Panc1 (cell line): ENCODE measurements at regions not wholly inside any gene's neighbourhood (a gene's known extent, or its start where the extent isn't known, plus 50 kb on each side); places are given as distances from the start of the nearest gene placed in this dataset.

Experiments
- ATAC-seq: fragments of 200-7000 bp; cut with Tn5 transposase; 2 replicates; pipeline ENCODE4 v1.9.1; 2020; ENCODE audit warnings: mild to moderate bottlenecking, moderate library complexity
- BruUV-seq: library from RNA; stranded (reverse); fragments of 400-500 nt; replicated peaks from 2 replicates; lab custom pipeline; 2021; lab: Mats Ljungman, UMichigan
- CTCF ChIA-PET: fragments of 300-600 bp; sonication (Branson Sonifier 250); formaldehyde crosslinking; loops from one replicate; lab custom pipeline; 2022; ENCODE audit warnings: antibody characterized with exemption; lab: Charles Lee
- POLR2A ChIA-PET: fragments of 300-600 bp; sonication (Branson Sonifier 250); formaldehyde crosslinking; loops from one replicate; lab custom pipeline; 2022; ENCODE audit warnings: antibody characterized with exemption; lab: Charles Lee
- DNase-seq: peaks from one replicate; pipeline ENCODE4 v3.0.0-alpha.2; 2010; ENCODE audit warnings: low read depth, low spot score
- H3K27ac ChIP-seq: 2 replicates; pipeline ENCODE4 v1.5.1; 2011; ENCODE audit warnings: mild to moderate bottlenecking, low read length, inconsistent platforms
- H3K27me3 ChIP-seq: fragments of 200-500 bp; sonication (Bioruptor generic); 2 replicates; pipeline ENCODE4 v1.6.0; 2014; ENCODE audit warnings: low read length, inconsistent platforms; ENCODE audit not compliant: control insufficient read depth, insufficient read depth
- H3K36me3 ChIP-seq: fragments of 200-500 bp; sonication (Bioruptor generic); 2 replicates; pipeline ENCODE4 v1.5.1; 2014; ENCODE audit warnings: inconsistent platforms, mild to moderate bottlenecking, low read length, moderate library complexity; ENCODE audit not compliant: control insufficient read depth, insufficient read depth
- H3K4me1 ChIP-seq: 2 replicates; pipeline ENCODE4 v1.5.1; 2011; ENCODE audit warnings: inconsistent platforms, mild to moderate bottlenecking, low read length, moderate library complexity; ENCODE audit not compliant: control insufficient read depth, insufficient read depth
- H3K4me3 ChIP-seq, 2 experiments: 2 replicates each; pipeline ENCODE4 v1.5.1; 2011 to 2012; ENCODE audit warnings: low read depth in 2 of 2, low read length in 2 of 2, mild to moderate bottlenecking in 2 of 2, inconsistent platforms in 1 of 2, moderate library complexity in 1 of 2
- H3K9me3 ChIP-seq: fragments of 200-500 bp; sonication (Bioruptor generic); 2 replicates; pipeline ENCODE4 v1.5.1; 2014; ENCODE audit warnings: low read depth, mild to moderate bottlenecking, inconsistent platforms, low read length, moderate library complexity; ENCODE audit not compliant: control insufficient read depth, insufficient read depth
- CTCF ChIP-seq: fragments of 450-650 bp; IDR thresholded peaks from 2 replicates; pipeline ENCODE4 v1.5.1; 2017; ENCODE audit warnings: mild to moderate bottlenecking
- POLR2AphosphoS5 ChIP-seq: IDR thresholded peaks from 2 replicates; pipeline ENCODE4 v1.6.1; 2012; ENCODE audit warnings: mild to moderate bottlenecking, low read depth, low read length, moderate library complexity
- REST ChIP-seq, 2 experiments: IDR thresholded peaks; 2 replicates each; pipeline ENCODE4 v1.6.1; 2011 to 2012; ENCODE audit warnings: low read depth in 2 of 2, control low read depth in 1 of 2, low read length in 1 of 2, mild to moderate bottlenecking in 1 of 2, moderate library complexity in 1 of 2; ENCODE audit not compliant: insufficient read depth in 1 of 2
- SIN3A ChIP-seq: IDR thresholded peaks from 2 replicates; pipeline ENCODE4 v1.6.1; 2012; ENCODE audit warnings: low read depth, mild to moderate bottlenecking, low read length, moderate library complexity, borderline replicate concordance; ENCODE audit not compliant: insufficient read depth
- TCF7L2 ChIP-seq: IDR thresholded peaks from 2 replicates; pipeline ENCODE4 v1.6.1; 2011; ENCODE audit warnings: mild to moderate bottlenecking, low read depth, low read length, inconsistent platforms
- in situ Hi-C: cut with HindIII; loops from 2 replicates; pipeline ENCODE4 v1.10.0; 2016; ENCODE audit warnings: low sequenced_read_pairs, low pct_unique_long_range_greater_than_20kb
- intact Hi-C: fragments of 100-400 bp; cut with micrococcal nuclease; formaldehyde crosslinking; loops from one replicate; pipeline ENCODE4 v1.10.0; 2022; ENCODE audit not compliant: unreplicated experiment

- intact Hi-C loops (no loop called here), in situ Hi-C loops (no loop called here)
- Histone ChIP-seq H3K4me3 (no peak overlapping the region), H3K27me3 (no peaks in the 10 kb centered on the region), H3K4me1 (no peaks in the 10 kb centered on the region), H3K27ac (no peak overlapping the region), H3K36me3 (no peaks in the 10 kb centered on the region), H3K9me3 (no peaks in the 10 kb centered on the region)
- DNase-seq = no peak
- CTCF ChIA-PET = no interaction called here
- no TSS peak for BruUV-seq
- no peak for ATAC-seq
- TF ChIP-seq TCF7L2 (no peak), POLR2AphosphoS5 (no peak), REST (IDR thresholded peaks at IDR 0.05; ENCODE audit: insufficient read depth in 1 of 2, low read depth in 2 of 2, low read length in 1 of 2) (no peak)
- POLR2A ChIA-PET = no interaction called here
Measured at GRCh38 chr5:159510282-159510681, 180.0 kb upstream of the IL12B start.

- H3K27ac ChIP-seq = no peak overlapping the region
- in situ Hi-C loops (no loop called here), intact Hi-C loops (no loop called here)
- H3K36me3 ChIP-seq = no peaks in the 10 kb centered on the region
- H3K4me3 ChIP-seq = no peak overlapping the region
- no TSS peak for BruUV-seq
- H3K9me3 ChIP-seq = no peaks in the 10 kb centered on the region
- H3K4me1 ChIP-seq = no peaks in the 10 kb centered on the region
- ChIA-PET CTCF (no interaction called here), POLR2A (no interaction called here)
- no peaks in the 10 kb centered on the region for H3K27me3 ChIP-seq
- peak; percentile 75 for ATAC-seq
- no peak for TF ChIP-seq REST (IDR thresholded peaks at IDR 0.05; ENCODE audit: insufficient read depth in 1 of 2, low read depth in 2 of 2, low read length in 1 of 2)
- TF ChIP-seq POLR2AphosphoS5 = no peak
- TF ChIP-seq TCF7L2 = no peak
- no peak for TF ChIP-seq CTCF
- TF ChIP-seq SIN3A = no peak
- peak; percentile 67 for DNase-seq
Measured at GRCh38 chr5:159511570-159511969, 181.3 kb upstream of the IL12B start.
